ENCODE measurements at regions not wholly inside any gene's neighbourhood (a gene's known extent, or its start where the extent isn't known, plus 50 kb on each side); places are given as distances from the start of the nearest gene placed in this dataset.
"Not testable (repeated sequence)": the region's sequence is repeated elsewhere in the genome, so short reads cannot be mapped to it uniquely, and the experiment has no call there.

DNA sequence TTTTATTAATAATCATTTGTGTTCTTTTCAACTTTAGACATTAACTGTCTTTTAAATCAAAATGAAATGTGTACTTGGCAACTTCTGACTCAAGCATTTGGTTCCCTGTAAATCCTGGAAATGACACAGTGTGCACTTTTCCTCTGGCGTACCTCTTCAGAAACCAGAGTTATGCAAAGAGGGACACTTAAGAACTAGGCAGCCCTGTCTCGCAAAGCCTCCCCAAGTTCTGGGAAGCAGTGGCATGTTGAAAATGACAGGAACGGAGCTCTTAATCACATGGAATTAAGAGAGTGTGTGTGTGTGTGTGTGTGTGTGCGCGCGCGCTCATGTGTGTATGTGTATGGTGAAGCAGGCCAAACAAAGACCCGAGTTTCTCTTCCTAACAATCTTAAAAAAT is 707.4 kb downstream of the MECOM start:
- no peak for TF ChIP-seq CTCF (IDR thresholded peaks at IDR 0.05; ENCODE audit: insufficient read depth, low read depth, low read length)
- DNase-seq (ENCODE audit: low read depth): no peak
- H3K4me3 ChIP-seq (ENCODE audit: low read depth, low read length): no peak overlapping the region

GRCh38 chr3:168952551-168952950 is 711.0 kb downstream of the MECOM start:
- no peak overlapping the region for H3K4me3 ChIP-seq (ENCODE audit: low read depth, low read length)
- TF ChIP-seq CTCF (IDR thresholded peaks at IDR 0.05; ENCODE audit: insufficient read depth, low read depth, low read length): peak; percentile 9
- DNase-seq (ENCODE audit: low read depth): peak; percentile 11

DNA sequence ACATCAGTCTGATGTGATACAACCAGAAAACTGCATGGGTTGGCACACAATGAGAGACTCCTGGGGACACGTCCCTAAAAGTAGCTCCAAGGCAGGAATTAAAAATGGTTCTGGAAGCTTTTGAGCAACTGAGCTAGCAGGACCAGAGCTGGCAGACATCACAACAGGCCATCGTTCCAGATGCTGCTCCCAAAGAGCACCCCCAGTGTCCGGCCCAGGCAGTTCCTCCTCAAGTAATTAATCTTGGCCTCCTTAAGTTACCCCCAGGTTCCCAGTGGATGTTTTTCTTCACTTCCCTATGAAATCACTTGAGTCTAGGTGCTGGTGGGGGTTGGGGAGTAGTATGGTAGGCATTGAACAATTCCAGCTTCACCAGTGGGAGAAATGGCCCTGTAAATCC is 711.6 kb downstream of the MECOM start:
- H3K4me3 ChIP-seq (ENCODE audit: low read depth, low read length): no peak overlapping the region
- no peak for DNase-seq (ENCODE audit: low read depth)
- TF ChIP-seq CTCF (IDR thresholded peaks at IDR 0.05; ENCODE audit: insufficient read depth, low read depth, low read length): no peak

GRCh38 chr3:168951368-168951767 is 712.1 kb downstream of the MECOM start:
- H3K4me3 ChIP-seq (ENCODE audit: low read depth, low read length): no peak overlapping the region
- DNase-seq (ENCODE audit: low read depth): no peak
- no peak for TF ChIP-seq CTCF (IDR thresholded peaks at IDR 0.05; ENCODE audit: insufficient read depth, low read depth, low read length)

DNA sequence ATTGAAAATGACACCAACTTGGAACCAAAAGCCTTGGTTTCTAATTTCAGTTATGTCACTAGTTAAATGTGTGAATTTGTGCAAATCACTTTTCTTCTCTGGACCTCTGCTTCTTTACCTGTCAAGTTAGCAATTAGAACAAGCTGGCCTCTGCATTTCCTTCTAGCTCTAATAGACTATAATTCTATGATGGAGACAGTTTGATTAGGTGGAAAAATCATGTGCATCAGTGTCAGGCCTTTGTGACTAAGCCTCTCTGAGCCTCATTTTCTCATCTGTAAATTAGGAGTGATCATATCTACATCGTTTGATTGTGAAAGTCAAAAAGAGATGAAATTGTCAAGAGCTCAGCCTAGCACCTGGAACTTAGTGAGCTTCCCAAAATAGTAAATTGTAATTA is 712.9 kb downstream of the MECOM start:
- no peak for TF ChIP-seq CTCF (IDR thresholded peaks at IDR 0.05; ENCODE audit: insufficient read depth, low read depth, low read length)
- no peak for DNase-seq (ENCODE audit: low read depth)
- no peak overlapping the region for H3K4me3 ChIP-seq (ENCODE audit: low read depth, low read length)

DNA sequence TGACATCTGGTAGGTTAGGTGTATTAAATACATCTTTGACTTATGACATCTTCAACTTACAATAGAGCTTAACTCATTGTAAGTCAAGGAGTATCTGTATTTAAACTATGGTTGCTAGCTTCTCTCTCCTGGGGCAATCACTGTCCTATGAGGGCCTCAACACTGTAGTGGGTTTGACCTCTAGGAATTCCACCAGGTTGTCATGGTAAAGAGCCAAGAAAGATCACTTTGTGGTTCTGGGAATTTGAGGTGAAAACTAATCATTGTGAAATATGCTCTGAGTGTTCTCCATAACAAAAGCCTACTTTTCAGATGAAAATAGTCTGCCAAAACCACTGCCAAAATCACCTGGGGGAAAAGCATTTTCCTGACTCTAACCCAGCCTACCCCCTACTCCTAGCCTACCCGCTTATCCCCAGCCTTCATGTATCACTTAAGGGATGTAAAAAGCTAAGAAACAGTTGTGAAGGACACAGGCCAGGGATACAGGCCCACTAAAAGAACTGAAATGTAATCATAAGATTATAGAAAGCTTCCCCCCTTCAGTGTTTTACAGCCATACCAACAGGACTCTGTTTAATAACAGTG is 723.8 kb downstream of the MECOM start:
- no peak for TF ChIP-seq CTCF (IDR thresholded peaks at IDR 0.05; ENCODE audit: insufficient read depth, low read depth, low read length)
- no peak overlapping the region for H3K4me3 ChIP-seq (ENCODE audit: low read depth, low read length)

DNA sequence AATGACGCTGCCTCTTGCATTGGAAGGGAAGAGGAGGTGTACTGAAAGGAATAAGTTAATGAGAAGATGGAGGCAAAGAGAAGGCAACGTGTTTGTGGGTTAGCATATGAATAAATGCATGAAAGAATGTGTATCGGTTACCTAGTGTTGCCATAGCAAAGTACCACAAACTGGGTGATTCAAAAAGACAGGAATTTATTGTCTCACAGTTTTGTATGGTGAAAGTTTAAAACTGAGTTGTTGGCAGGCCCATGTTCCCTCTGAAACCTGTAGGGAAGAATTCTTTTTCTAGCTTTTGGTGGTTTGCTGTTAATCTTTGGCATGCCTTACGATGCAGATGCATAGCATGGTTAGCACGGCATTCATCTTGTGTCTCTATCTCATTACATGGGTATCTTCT is 729.9 kb downstream of the MECOM start:
- H3K4me3 ChIP-seq (ENCODE audit: low read depth, low read length): no peak overlapping the region
- TF ChIP-seq CTCF (IDR thresholded peaks at IDR 0.05; ENCODE audit: insufficient read depth, low read depth, low read length): no peak
- DNase-seq (ENCODE audit: low read depth): no peak

More for the DNA sequence above, 723.8 kb downstream of the MECOM start:
- no peak for DNase-seq (ENCODE audit: low read depth)

DNA sequence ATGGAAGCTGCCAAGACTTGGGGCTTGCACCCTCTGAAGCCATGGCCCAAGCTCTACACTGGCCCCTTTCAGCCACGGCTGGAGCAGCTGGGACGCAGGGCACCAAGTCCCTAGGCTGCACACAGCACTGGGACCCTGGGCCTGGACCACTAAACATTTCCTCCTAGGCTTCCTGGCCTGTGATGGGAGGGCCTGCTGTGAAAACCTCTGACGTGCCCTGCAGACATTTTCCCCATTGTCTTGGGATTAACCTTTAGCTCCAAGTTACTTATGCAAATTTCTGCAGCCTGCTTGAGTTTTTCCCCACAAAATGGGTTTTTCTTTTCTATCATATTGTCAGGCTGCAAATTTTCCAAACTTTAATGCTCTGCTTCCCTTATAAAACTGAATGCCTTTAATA is 733.5 kb downstream of the MECOM start:
- not testable (repeated sequence) for DNase-seq (ENCODE audit: low read depth); H3K4me3 ChIP-seq (ENCODE audit: low read depth, low read length)

Data from fibroblast of villous mesenchyme (primary cell).